HUES64 (cell line): ENCODE measurements at regions not wholly inside any gene's neighbourhood (a gene's known extent, or its start where the extent isn't known, plus 50 kb on each side); places are given as distances from the start of the nearest gene placed in this dataset.
A peak's percentile ranks its signal among the peaks of the same experiment; 100 is the strongest.
"Not testable (repeated sequence)": the region's sequence is repeated elsewhere in the genome, so short reads cannot be mapped to it uniquely, and the experiment has no call there.

Experiments used
- H3K27ac ChIP-seq: 2 replicates; pipeline ENCODE4 v1.7.0; 2013; ENCODE audit warnings: low read depth, low read length, inconsistent platforms
- H3K27me3 ChIP-seq: 2 replicates; pipeline ENCODE4 v1.6.1; 2013; ENCODE audit warnings: mild to moderate bottlenecking, low read length; ENCODE audit not compliant: insufficient read depth
- H3K36me3 ChIP-seq: 2 replicates; pipeline ENCODE4 v1.6.1; 2013; ENCODE audit warnings: mild to moderate bottlenecking, low read length; ENCODE audit not compliant: insufficient read depth
- H3K4me1 ChIP-seq: 2 replicates; pipeline ENCODE4 v1.6.1; 2013; ENCODE audit warnings: mild to moderate bottlenecking, low read length, moderate library complexity; ENCODE audit not compliant: insufficient read depth
- H3K4me3 ChIP-seq: 2 replicates; pipeline ENCODE4 v1.5.1; 2013; ENCODE audit warnings: mild to moderate bottlenecking, low read length, moderate library complexity
- H3K9ac ChIP-seq: 2 replicates; pipeline ENCODE4 v1.6.1; 2013; ENCODE audit warnings: mild to moderate bottlenecking, low read depth, low read length
- H3K9me3 ChIP-seq: 2 replicates; pipeline ENCODE4 v1.6.1; 2013; ENCODE audit warnings: low read depth, low read length; ENCODE audit not compliant: insufficient read depth
- WGBS: fragments of 150-250, 120-280 bp; methylation state at CpG from one replicate; pipeline ENCODE4 v1.1.7; 2013; ENCODE audit warnings: missing lambda C conversion rate; 5-methylcytosine and 5-hydroxymethylcytosine counted together

GRCh38 chr13:86882835-86883234, 788.3 kb upstream of the SLITRK5 start:
- Histone ChIP-seq H3K4me3 (no peak overlapping the region), H3K27ac (peak overlapping the region; percentile 36; the same call in 1 of the 2 replicates)

GRCh38 chr13:86892330-86892729, 778.8 kb upstream of the SLITRK5 start:
- no peaks in the 10 kb centered on the region for H3K36me3 ChIP-seq
- no peak overlapping the region for H3K27ac ChIP-seq
- H3K4me1 ChIP-seq = no peaks in the 10 kb centered on the region
- no peaks in the 10 kb centered on the region for H3K27me3 ChIP-seq
- no peak overlapping the region for H3K4me3 ChIP-seq
- no peaks in the 10 kb centered on the region for H3K9me3 ChIP-seq
- 87% methylated on average over 2 of the region's 3 CpGs for WGBS
- no peak overlapping the region for H3K9ac ChIP-seq

More at GRCh38 chr13:86882835-86883234, 788.3 kb upstream of the SLITRK5 start:
- H3K9ac ChIP-seq = no peak overlapping the region
- H3K36me3 ChIP-seq = no peaks in the 10 kb centered on the region
- no peaks in the 10 kb centered on the region for H3K9me3 ChIP-seq
- H3K27me3 ChIP-seq = peaks cover 64% of the 10 kb centered on the region
- H3K4me1 ChIP-seq = peaks cover 16% of the 10 kb centered on the region
- 91% methylated on average over 3 of the region's 3 CpGs for WGBS

GRCh38 chr13:86900906-86901305, 770.3 kb upstream of the SLITRK5 start:
- no peak overlapping the region for H3K4me3 ChIP-seq
- no peaks in the 10 kb centered on the region for H3K9me3 ChIP-seq
- no peaks in the 10 kb centered on the region for H3K27me3 ChIP-seq
- WGBS = no CpG with 5 or more reads among the region's 1 CpG
- no peaks in the 10 kb centered on the region for H3K36me3 ChIP-seq
- H3K27ac ChIP-seq = no peak overlapping the region
- H3K4me1 ChIP-seq = peaks cover 6% of the 10 kb centered on the region; the same call in 1 of the 2 replicates
- no peak overlapping the region for H3K9ac ChIP-seq

- Histone ChIP-seq H3K9me3 (no peaks in the 10 kb centered on the region), H3K27ac (no peak overlapping the region), H3K4me3 (no peak overlapping the region), H3K36me3 (no peaks in the 10 kb centered on the region), H3K4me1 (peaks cover 17% of the 10 kb centered on the region; the same call in 1 of the 2 replicates), H3K9ac (no peak overlapping the region), H3K27me3 (no peaks in the 10 kb centered on the region)
- WGBS = 55% methylated on average over 6 of the region's 7 CpGs
Observed at GRCh38 chr13:86906127-86906874, 764.9 kb upstream of the SLITRK5 start.

- no peak overlapping the region; the same call in 1 of the 2 replicates for H3K9ac ChIP-seq
- no peak overlapping the region for H3K4me3 ChIP-seq
- H3K36me3 ChIP-seq = no peaks in the 10 kb centered on the region
- no CpG with 5 or more reads among the region's 2 CpGs for WGBS
- H3K27ac ChIP-seq = no peak overlapping the region
- peaks cover 17% of the 10 kb centered on the region; the same call in 1 of the 2 replicates for H3K4me1 ChIP-seq
- H3K27me3 ChIP-seq = no peaks in the 10 kb centered on the region
- no peaks in the 10 kb centered on the region for H3K9me3 ChIP-seq
Observed at GRCh38 chr13:86907156-86907555, 764.0 kb upstream of the SLITRK5 start.

GRCh38 chr13:86909318-86909717, 761.9 kb upstream of the SLITRK5 start:
- 95% methylated on average over 6 of the region's 6 CpGs for WGBS

GRCh38 chr13:86914757-86915156, 756.4 kb upstream of the SLITRK5 start:
- no peaks in the 10 kb centered on the region for H3K36me3 ChIP-seq
- H3K27me3 ChIP-seq = peaks cover 3% of the 10 kb centered on the region; the same call in 1 of the 2 replicates
- no peak overlapping the region for H3K4me3 ChIP-seq
- peaks cover 4% of the 10 kb centered on the region; the same call in 1 of the 2 replicates for H3K4me1 ChIP-seq
- no peak overlapping the region for H3K27ac ChIP-seq
- no peaks in the 10 kb centered on the region for H3K9me3 ChIP-seq
- H3K9ac ChIP-seq = no peak overlapping the region
- 97% methylated on average over 4 of the region's 5 CpGs for WGBS

More at GRCh38 chr13:86909318-86909717, 761.9 kb upstream of the SLITRK5 start:
- no peak overlapping the region for H3K27ac ChIP-seq
- no peaks in the 10 kb centered on the region for H3K27me3 ChIP-seq
- H3K36me3 ChIP-seq = no peaks in the 10 kb centered on the region
- H3K9me3 ChIP-seq = no peaks in the 10 kb centered on the region
- peaks cover 17% of the 10 kb centered on the region; the same call in 1 of the 2 replicates for H3K4me1 ChIP-seq
- no peak overlapping the region for H3K4me3 ChIP-seq
- H3K9ac ChIP-seq = no peak overlapping the region

- WGBS = 98% methylated on average over 10 of the region's 10 CpGs
- not testable (repeated sequence) for H3K27me3 ChIP-seq, H3K4me1 ChIP-seq, H3K4me3 ChIP-seq, H3K9ac ChIP-seq, H3K27ac ChIP-seq, H3K9me3 ChIP-seq, H3K36me3 ChIP-seq
Observed at GRCh38 chr13:86917438-86917837, 753.7 kb upstream of the SLITRK5 start.

- Histone ChIP-seq H3K27ac (no peak overlapping the region), H3K27me3 (peaks cover 3% of the 10 kb centered on the region; the same call in 1 of the 2 replicates), H3K9ac (no peak overlapping the region), H3K4me1 (peaks cover 10% of the 10 kb centered on the region; the same call in 1 of the 2 replicates), H3K4me3 (no peak overlapping the region), H3K9me3 (no peaks in the 10 kb centered on the region), H3K36me3 (no peaks in the 10 kb centered on the region)
- WGBS = 60% methylated on average over 2 of the region's 2 CpGs
Observed at GRCh38 chr13:86918682-86919081, 752.5 kb upstream of the SLITRK5 start.

- H3K27ac ChIP-seq = no peak overlapping the region
- peaks cover 3% of the 10 kb centered on the region; the same call in 1 of the 2 replicates for H3K27me3 ChIP-seq
- no peaks in the 10 kb centered on the region for H3K9me3 ChIP-seq
- whole genome bisulfite sequencing = no CpG with 5 or more reads among the region's 1 CpG
- H3K36me3 ChIP-seq = no peaks in the 10 kb centered on the region
- H3K4me3 ChIP-seq = no peak overlapping the region
- no peak overlapping the region for H3K9ac ChIP-seq
- H3K4me1 ChIP-seq = peaks cover 10% of the 10 kb centered on the region; the same call in 1 of the 2 replicates
Observed at GRCh38 chr13:86920961-86921360, 750.2 kb upstream of the SLITRK5 start.

GRCh38 chr13:86922936-86923335, 748.2 kb upstream of the SLITRK5 start:
- Histone ChIP-seq H3K9me3 (peaks cover 5% of the 10 kb centered on the region; the same call in 1 of the 2 replicates), H3K4me1 (peaks cover 10% of the 10 kb centered on the region; the same call in 1 of the 2 replicates), H3K36me3 (no peaks in the 10 kb centered on the region), H3K4me3 (no peak overlapping the region), H3K27me3 (peaks cover 3% of the 10 kb centered on the region; the same call in 1 of the 2 replicates), H3K9ac (no peak overlapping the region), H3K27ac (no peak overlapping the region)
- 75% methylated on average over 4 of the region's 5 CpGs for WGBS
